ENCODE measurements at regions not wholly inside any gene's neighbourhood (a gene's known extent, or its start where the extent isn't known, plus 50 kb on each side); places are given as distances from the start of the nearest gene placed in this dataset. TPM values are rescaled to one million over a fixed set of nuclear protein-coding genes. Genes with fewer than 3 reads are reported as not detected.

Small RNA genes in the stretch of these regions (small RNA-seq; reads per million reads assigned to genes)
- gene RF00139 (not detected), gene RF02091 (not detected)
